GM23338 (cell line): ENCODE measurements at regions not wholly inside any gene's neighbourhood (a gene's known extent, or its start where the extent isn't known, plus 50 kb on each side); places are given as distances from the start of the nearest gene placed in this dataset.

Source experiments
- ATAC-seq: fragments of 200-7000 bp; cut with Tn5 transposase; 3 replicates; pipeline ENCODE4 v1.9.1; 2020
- DNase-seq: peaks from one replicate; pipeline ENCODE4 v3.0.0-alpha.2; 2015; ENCODE audit warnings: low spot score
- H2AFZ ChIP-seq: fragments of 200-600 bp; sonication (generic); 2 replicates; pipeline ENCODE4 v1.8.0; 2016; ENCODE audit warnings: antibody characterized with exemption, mild to moderate bottlenecking, moderate library complexity
- H3F3A ChIP-seq: fragments of 200-600 bp; sonication (generic); replicated peaks from 2 replicates; pipeline ENCODE4 v1.8.0; 2017; ENCODE audit warnings: antibody characterized with exemption, mixed run types, low read depth
- H3K27ac ChIP-seq: fragments of 200-600 bp; sonication (generic); 2 replicates; pipeline ENCODE4 v1.6.1; 2016; ENCODE audit warnings: low read depth
- H3K27me3 ChIP-seq: fragments of 200-600 bp; sonication (generic); 2 replicates; pipeline ENCODE4 v1.8.0; 2016; ENCODE audit warnings: mild to moderate bottlenecking, mixed run types, moderate library complexity; ENCODE audit not compliant: insufficient read depth
- H3K36me3 ChIP-seq: fragments of 200-600 bp; sonication (generic); 2 replicates; pipeline ENCODE4 v1.8.0; 2016; ENCODE audit warnings: mild to moderate bottlenecking; ENCODE audit not compliant: insufficient read depth
- H3K4me1 ChIP-seq: fragments of 200-600 bp; sonication (generic); 2 replicates; pipeline ENCODE4 v1.8.0; 2016; ENCODE audit warnings: mild to moderate bottlenecking, moderate library complexity; ENCODE audit not compliant: insufficient read depth
- H3K4me2 ChIP-seq: fragments of 200-600 bp; sonication (generic); 2 replicates; pipeline ENCODE4 v1.7.1; 2017; ENCODE audit warnings: mixed run types
- H3K4me3 ChIP-seq: fragments of 200-600 bp; sonication (generic); 2 replicates; pipeline ENCODE4 v1.6.1; 2016; ENCODE audit warnings: mixed run types
- H3K79me2 ChIP-seq: fragments of 200-600 bp; sonication (generic); replicated peaks from 2 replicates; pipeline ENCODE4 v1.8.0; 2017; ENCODE audit warnings: mild to moderate bottlenecking; ENCODE audit not compliant: insufficient read depth
- H3K9me2 ChIP-seq: fragments of 200-600 bp; sonication (generic); 2 replicates; pipeline ENCODE4 v1.8.0; 2017; ENCODE audit not compliant: insufficient read depth
- H4K20me1 ChIP-seq: fragments of 200-600 bp; sonication (generic); replicated peaks from 2 replicates; pipeline ENCODE4 v1.8.0; 2017; ENCODE audit warnings: mild to moderate bottlenecking; ENCODE audit not compliant: insufficient read depth
- H3K27ac Mint-ChIP-seq: 2 replicates; pipeline ENCODE4 v1.8.0; 2020; ENCODE audit warnings: inconsistent platforms, mild to moderate bottlenecking, moderate library complexity, mixed read lengths
- H3K27me3 Mint-ChIP-seq: 3 replicates; pipeline ENCODE4 v1.8.0; 2022; ENCODE audit warnings: low read depth, mild to moderate bottlenecking, moderate library complexity, mixed read lengths, inconsistent platforms; ENCODE audit not compliant: insufficient read depth, poor library complexity
- H3K36me3 Mint-ChIP-seq: 3 replicates; pipeline ENCODE4 v1.8.0; 2021; ENCODE audit warnings: low read depth, mild to moderate bottlenecking, inconsistent platforms, moderate library complexity, mixed read lengths
- H3K4me1 Mint-ChIP-seq: 3 replicates; pipeline ENCODE4 v1.8.0; 2020; ENCODE audit warnings: mild to moderate bottlenecking, inconsistent platforms, mixed read lengths
- H3K4me3 Mint-ChIP-seq: 3 replicates; pipeline ENCODE4 v1.8.0; 2021; ENCODE audit warnings: moderate library complexity, mild to moderate bottlenecking, inconsistent platforms, mixed read lengths
- H3K9me3 Mint-ChIP-seq: 3 replicates; pipeline ENCODE4 v1.8.0; 2020; ENCODE audit warnings: moderate library complexity, mild to moderate bottlenecking, inconsistent platforms, mixed read lengths
- CREB1 ChIP-seq: fragments of 250-450 bp; sonication (Bioruptor Pico); IDR thresholded peaks from 2 replicates; pipeline ENCODE4 v1.5.0; 2020; ENCODE audit warnings: low read depth, mild to moderate bottlenecking, moderate library complexity
- CTCF ChIP-seq, 2 experiments: fragments of 200-600 bp in 1 of 2; sonication (generic) in 1 of 2; conservative IDR thresholded peaks; 2 replicates each; pipeline versions ENCODE4 v1.5.1 to v1.6.1; 2016 to 2017; ENCODE audit warnings: antibody characterized with exemption in 2 of 2, low read depth in 2 of 2, mild to moderate bottlenecking in 2 of 2, moderate library complexity in 1 of 2
- ETS1 ChIP-seq: IDR thresholded peaks from 2 replicates; pipeline ENCODE4 v1.6.1; 2016; ENCODE audit warnings: antibody characterized with exemption
- EZH2 ChIP-seq: fragments of 200-600 bp; sonication (generic); IDR thresholded peaks from one replicate; pipeline ENCODE4 v1.8.0; 2017; ENCODE audit warnings: antibody characterized with exemption, mild to moderate bottlenecking, low read depth; ENCODE audit not compliant: unreplicated experiment
- REST ChIP-seq: IDR thresholded peaks from one replicate; pipeline ENCODE4 v1.6.1; 2018; ENCODE audit warnings: antibody characterized with exemption; ENCODE audit not compliant: unreplicated experiment
- STAT1 ChIP-seq: IDR thresholded peaks from one replicate; pipeline ENCODE4 v1.6.1; 2016; ENCODE audit warnings: antibody characterized with exemption; ENCODE audit not compliant: unreplicated experiment
- ZNF331 ChIP-seq: fragments of 250-450 bp; sonication (Bioruptor Pico); IDR thresholded peaks from 2 replicates; pipeline ENCODE4 v1.5.0; 2020; ENCODE audit warnings: low read depth, mild to moderate bottlenecking, moderate library complexity
- ZNF462 ChIP-seq: fragments of 250-450 bp; sonication (Bioruptor Pico); IDR thresholded peaks from 2 replicates; pipeline ENCODE4 v1.5.0; 2020; ENCODE audit warnings: mild to moderate bottlenecking, moderate library complexity

- no peak overlapping the region for H3K27ac ChIP-seq
- H3K27ac Mint-ChIP-seq = no peak overlapping the region
- no peaks in the 10 kb centered on the region; the same call in 1 of the 3 replicates for H3K9me3 Mint-ChIP-seq
- no peaks in the 10 kb centered on the region for H3K27me3 ChIP-seq
- H3K36me3 Mint-ChIP-seq = peaks cover 3% of the 10 kb centered on the region; the same call in 1 of the 3 replicates
- H3K4me1 Mint-ChIP-seq = peaks cover 9% of the 10 kb centered on the region; the same call in 2 of the 3 replicates
- DNase-seq (no peak), ATAC-seq (no peak)
- no peak for TF ChIP-seq ZNF331
- no peak for TF ChIP-seq REST
- TF ChIP-seq ETS1 = no peak
- TF ChIP-seq CTCF (conservative IDR thresholded peaks at IDR 0.05; ENCODE audit: low read depth in 2 of 2) = no peak
- TF ChIP-seq CREB1 (CRISPR knock-in tag) = no peak
- no peak for TF ChIP-seq STAT1
- TF ChIP-seq EZH2 = no peak
- no peak for TF ChIP-seq ZNF462 (CRISPR knock-in tag)
- H3K4me3 ChIP-seq = no peak overlapping the region
- H3K4me2 ChIP-seq = no peak overlapping the region
- peaks cover under 1% of the 10 kb centered on the region; the same call in 1 of the 2 replicates for H3K9me2 ChIP-seq
- peaks cover 2% of the 10 kb centered on the region for H3K27me3 Mint-ChIP-seq
- H3K4me3 Mint-ChIP-seq = no peak overlapping the region
- no peaks in the 10 kb centered on the region for H4K20me1 ChIP-seq
- H3K36me3 ChIP-seq = no peaks in the 10 kb centered on the region
- no peak overlapping the region for H2AFZ ChIP-seq
- H3F3A ChIP-seq = no peaks in the 10 kb centered on the region
- no peaks in the 10 kb centered on the region for H3K79me2 ChIP-seq
- no peaks in the 10 kb centered on the region for H3K4me1 ChIP-seq
These were observed 121.2 kb downstream of the THBS2 start for GRCh38 chr6:169132352-169132940.
